ENCODE measurements at regions not wholly inside any gene's neighbourhood (a gene's known extent, or its start where the extent isn't known, plus 50 kb on each side); places are given as distances from the start of the nearest gene placed in this dataset.

DNA sequence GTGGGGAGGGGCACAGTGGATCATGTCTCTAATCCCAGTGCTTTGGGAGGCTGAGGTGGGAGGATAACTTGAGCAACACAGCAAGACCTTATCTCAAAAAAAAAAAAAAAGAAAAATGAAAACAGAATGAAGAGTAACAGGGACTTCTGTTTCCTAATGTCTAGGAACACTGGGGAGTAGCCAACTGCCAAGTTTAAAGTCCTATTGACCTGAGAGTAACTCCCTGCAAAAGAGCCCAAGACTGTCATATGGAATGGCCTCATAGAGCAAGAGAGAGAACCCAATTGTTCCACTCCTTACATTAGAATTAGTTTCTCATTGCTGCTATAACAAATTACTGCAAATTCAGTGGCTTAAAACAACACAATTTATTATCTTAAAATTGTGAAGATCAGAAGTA is 881.4 kb upstream of the ROBO1 start:
- TF ChIP-seq, protein P1, sequence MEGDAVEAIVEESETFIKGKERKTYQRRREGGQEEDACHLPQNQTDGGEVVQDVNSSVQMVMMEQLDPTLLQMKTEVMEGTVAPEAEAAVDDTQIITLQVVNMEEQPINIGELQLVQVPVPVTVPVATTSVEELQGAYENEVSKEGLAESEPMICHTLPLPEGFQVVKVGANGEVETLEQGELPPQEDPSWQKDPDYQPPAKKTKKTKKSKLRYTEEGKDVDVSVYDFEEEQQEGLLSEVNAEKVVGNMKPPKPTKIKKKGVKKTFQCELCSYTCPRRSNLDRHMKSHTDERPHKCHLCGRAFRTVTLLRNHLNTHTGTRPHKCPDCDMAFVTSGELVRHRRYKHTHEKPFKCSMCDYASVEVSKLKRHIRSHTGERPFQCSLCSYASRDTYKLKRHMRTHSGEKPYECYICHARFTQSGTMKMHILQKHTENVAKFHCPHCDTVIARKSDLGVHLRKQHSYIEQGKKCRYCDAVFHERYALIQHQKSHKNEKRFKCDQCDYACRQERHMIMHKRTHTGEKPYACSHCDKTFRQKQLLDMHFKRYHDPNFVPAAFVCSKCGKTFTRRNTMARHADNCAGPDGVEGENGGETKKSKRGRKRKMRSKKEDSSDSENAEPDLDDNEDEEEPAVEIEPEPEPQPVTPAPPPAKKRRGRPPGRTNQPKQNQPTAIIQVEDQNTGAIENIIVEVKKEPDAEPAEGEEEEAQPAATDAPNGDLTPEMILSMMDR (conservative IDR thresholded peaks at IDR 0.05), result no peak
- no peak for TF ChIP-seq ZFX (IDR thresholded peaks at IDR 0.05)
